Naive thymus-derived CD4-positive, alpha-beta T cell (primary cell): ENCODE measurements at regions not wholly inside any gene's neighbourhood (a gene's known extent, or its start where the extent isn't known, plus 50 kb on each side); places are given as distances from the start of the nearest gene placed in this dataset.

ENCODE experiments used
- ATAC-seq: fragments of 150-1000 bp; cut with Tn5 transposase; 2 replicates; pipeline ENCODE4 v1.10.0; 2021; ENCODE audit warnings: mild to moderate bottlenecking, moderate library complexity
- CTCF ChIA-PET: fragments of 350-600 bp; sonication (Branson Sonifier 250); formaldehyde crosslinking; loops from one replicate; lab custom pipeline; 2021; ENCODE audit warnings: antibody characterized with exemption; lab: Charles Lee
- POLR2A ChIA-PET: fragments of 350-600 bp; sonication (Branson Sonifier 250); formaldehyde crosslinking; loops from one replicate; lab custom pipeline; 2021; ENCODE audit warnings: antibody characterized with exemption, inconsistent platforms; lab: Charles Lee
- DNase-seq, 9 donors: peaks; one replicate each; pipeline versions ENCODE4 v3.0.0 to v3.0.0-alpha.2; 2020 to 2022; ENCODE audit warnings: mixed read lengths in 1 of 9
- H3K27ac ChIP-seq: one replicate; pipeline ENCODE4 v1.7.0; 2013; ENCODE audit warnings: mild to moderate bottlenecking, low read depth, low read length, moderate library complexity
- H3K27me3 ChIP-seq, 2 donors: one replicate each; pipeline ENCODE4 v1.7.0; 2013; ENCODE audit warnings: low read length in 2 of 2, mild to moderate bottlenecking in 2 of 2, moderate library complexity in 2 of 2; ENCODE audit not compliant: control insufficient read depth in 2 of 2, insufficient read depth in 2 of 2
- H3K36me3 ChIP-seq, 3 experiments: 1 replicate in 2 of 3; 2 replicates in 1 of 3; pipeline ENCODE4 v1.7.0; 2013; ENCODE audit warnings: low read length in 3 of 3, mild to moderate bottlenecking in 3 of 3, moderate library complexity in 1 of 3; ENCODE audit not compliant: insufficient read depth in 3 of 3, control insufficient read depth in 2 of 3
- H3K4me1 ChIP-seq, 2 donors: one replicate each; pipeline ENCODE4 v1.7.0; 2013; ENCODE audit warnings: low read length in 2 of 2, mild to moderate bottlenecking in 2 of 2, moderate library complexity in 1 of 2; ENCODE audit not compliant: control insufficient read depth in 2 of 2, insufficient read depth in 2 of 2
- H3K4me3 ChIP-seq: 2 replicates; pipeline ENCODE4 v1.7.0; 2013; ENCODE audit warnings: mild to moderate bottlenecking, low read length
- H3K9me3 ChIP-seq, 3 experiments: 1 replicate in 2 of 3; 2 replicates in 1 of 3; pipeline ENCODE4 v1.7.0; 2013; ENCODE audit warnings: low read length in 3 of 3; ENCODE audit not compliant: control insufficient read depth in 2 of 3
- H3K27ac Mint-ChIP-seq, 9 donors: one replicate each; pipeline ENCODE4 v1.8.0; 2020 to 2022; ENCODE audit warnings: mixed read lengths in 9 of 9, mild to moderate bottlenecking in 8 of 9, moderate library complexity in 5 of 9, inconsistent platforms in 2 of 9
- H3K27me3 Mint-ChIP-seq, 5 donors: one replicate each; pipeline ENCODE4 v1.8.0; 2021 to 2022; ENCODE audit warnings: mixed read lengths in 5 of 5, mild to moderate bottlenecking in 1 of 5
- H3K36me3 Mint-ChIP-seq, 5 donors: one replicate each; pipeline ENCODE4 v1.8.0; 2020 to 2022; ENCODE audit warnings: mixed read lengths in 5 of 5, mild to moderate bottlenecking in 3 of 5, inconsistent platforms in 1 of 5
- H3K4me1 Mint-ChIP-seq, 7 donors: one replicate each; pipeline ENCODE4 v1.8.0; 2020 to 2022; ENCODE audit warnings: mixed read lengths in 7 of 7, mild to moderate bottlenecking in 3 of 7, inconsistent platforms in 1 of 7
- H3K4me3 Mint-ChIP-seq, 10 donors: one replicate each; pipeline ENCODE4 v1.8.0; 2020 to 2022; ENCODE audit warnings: mild to moderate bottlenecking in 10 of 10, mixed read lengths in 10 of 10, moderate library complexity in 6 of 10, inconsistent platforms in 2 of 10
- H3K9me3 Mint-ChIP-seq, 11 donors: one replicate each; pipeline ENCODE4 v1.8.0; 2020 to 2022; ENCODE audit warnings: mixed read lengths in 11 of 11, mild to moderate bottlenecking in 4 of 11, inconsistent platforms in 1 of 11, moderate library complexity in 1 of 11
- intact Hi-C, 2 donors: fragments of 100-400 bp; cut with micrococcal nuclease; formaldehyde crosslinking; loops; one replicate each; pipeline ENCODE4 v1.15.1; 2023

GRCh38 chr11:80632156-80632555 is 1191.3 kb upstream of the TENM4 start:
- no peaks in the 10 kb centered on the region for H3K4me1 Mint-ChIP-seq
- H3K9me3 Mint-ChIP-seq = peaks cover 0 to 16% (median 0%) of the 10 kb centered on the region in 11 donors
- Histone ChIP-seq H3K27me3 (no peaks in the 10 kb centered on the region), H3K4me1 (no peaks in the 10 kb centered on the region), H3K27ac (no peak overlapping the region), H3K9me3 (no peaks in the 10 kb centered on the region), H3K4me3 (no peak overlapping the region), H3K36me3 (no peaks in the 10 kb centered on the region)
- H3K36me3 Mint-ChIP-seq = no peaks in the 10 kb centered on the region
- ChIA-PET CTCF (no interaction called here), POLR2A (no interaction called here)
- no peak overlapping the region for H3K27ac Mint-ChIP-seq
- ATAC-seq (no peak), DNase-seq (no peak)
- intact Hi-C loops = no loop called here
- no peaks in the 10 kb centered on the region for H3K27me3 Mint-ChIP-seq
- H3K4me3 Mint-ChIP-seq = no peak overlapping the region

GRCh38 chr11:80629466-80629865 is 1188.6 kb upstream of the TENM4 start:
- Mint-ChIP-seq H3K9me3 (peaks cover 0 to 12% (median 1%) of the 10 kb centered on the region in 11 donors), H3K27ac (no peak overlapping the region), H3K4me3 (no peak overlapping the region), H3K4me1 (no peaks in the 10 kb centered on the region), H3K27me3 (no peaks in the 10 kb centered on the region), H3K36me3 (no peaks in the 10 kb centered on the region)
- ATAC-seq = no peak
- Histone ChIP-seq H3K4me3 (no peak overlapping the region), H3K9me3 (no peaks in the 10 kb centered on the region), H3K27ac (no peak overlapping the region), H3K4me1 (no peaks in the 10 kb centered on the region), H3K27me3 (no peaks in the 10 kb centered on the region), H3K36me3 (no peaks in the 10 kb centered on the region)
- ChIA-PET CTCF (no interaction called here), POLR2A (no interaction called here)
- intact Hi-C loops = no loop called here
- DNase-seq = no peak

- H3K27me3 Mint-ChIP-seq = no peaks in the 10 kb centered on the region
- ATAC-seq (no peak), DNase-seq (no peak)
- H3K36me3 Mint-ChIP-seq = no peaks in the 10 kb centered on the region
- Histone ChIP-seq H3K36me3 (no peaks in the 10 kb centered on the region), H3K27ac (no peak overlapping the region), H3K4me3 (no peak overlapping the region), H3K4me1 (no peaks in the 10 kb centered on the region), H3K27me3 (no peaks in the 10 kb centered on the region), H3K9me3 (no peaks in the 10 kb centered on the region)
- H3K4me1 Mint-ChIP-seq = no peaks in the 10 kb centered on the region
- ChIA-PET POLR2A (no interaction called here), CTCF (no interaction called here)
- no peak overlapping the region for H3K27ac Mint-ChIP-seq
- intact Hi-C loops = no loop called here
- H3K4me3 Mint-ChIP-seq = no peak overlapping the region
- H3K9me3 Mint-ChIP-seq = peaks cover 0 to 12% (median 1%) of the 10 kb centered on the region in 11 donors
These were observed 1186.5 kb upstream of the TENM4 start for GRCh38 chr11:80627364-80627763.

GRCh38 chr11:80626721-80627120 is 1185.9 kb upstream of the TENM4 start:
- Histone ChIP-seq H3K9me3 (no peaks in the 10 kb centered on the region), H3K27ac (no peak overlapping the region), H3K27me3 (no peaks in the 10 kb centered on the region), H3K4me1 (no peaks in the 10 kb centered on the region), H3K4me3 (no peak overlapping the region), H3K36me3 (no peaks in the 10 kb centered on the region)
- ChIA-PET CTCF (no interaction called here), POLR2A (no interaction called here)
- intact Hi-C loops = no loop called here
- H3K4me1 Mint-ChIP-seq = no peaks in the 10 kb centered on the region
- peaks cover 0 to 10% (median 3%) of the 10 kb centered on the region in 11 donors for H3K9me3 Mint-ChIP-seq
- DNase-seq = no peak
- H3K27ac Mint-ChIP-seq = no peak overlapping the region
- no peaks in the 10 kb centered on the region for H3K27me3 Mint-ChIP-seq
- H3K4me3 Mint-ChIP-seq = no peak overlapping the region
- H3K36me3 Mint-ChIP-seq = no peaks in the 10 kb centered on the region
- no peak for ATAC-seq

GRCh38 chr11:80625563-80625962 is 1184.7 kb upstream of the TENM4 start:
- ATAC-seq (no peak), DNase-seq (no peak)
- no peaks in the 10 kb centered on the region for H3K27me3 ChIP-seq
- H3K27me3 Mint-ChIP-seq = no peaks in the 10 kb centered on the region
- H3K36me3 ChIP-seq = no peaks in the 10 kb centered on the region
- no peaks in the 10 kb centered on the region for H3K4me1 Mint-ChIP-seq
- H3K4me1 ChIP-seq = no peaks in the 10 kb centered on the region
- no peaks in the 10 kb centered on the region for H3K9me3 ChIP-seq
- intact Hi-C loops = no loop called here
- no peak overlapping the region for H3K4me3 ChIP-seq
- CTCF ChIA-PET = no interaction called here
- H3K27ac Mint-ChIP-seq = no peak overlapping the region
- H3K9me3 Mint-ChIP-seq = peaks cover 0 to 10% (median 3%) of the 10 kb centered on the region in 11 donors
- POLR2A ChIA-PET = no interaction called here
- H3K4me3 Mint-ChIP-seq = no peak overlapping the region
- H3K27ac ChIP-seq = no peak overlapping the region
- no peaks in the 10 kb centered on the region for H3K36me3 Mint-ChIP-seq

- no peaks in the 10 kb centered on the region for H3K36me3 Mint-ChIP-seq
- Histone ChIP-seq H3K27ac (no peak overlapping the region), H3K4me3 (no peak overlapping the region), H3K9me3 (no peaks in the 10 kb centered on the region), H3K4me1 (no peaks in the 10 kb centered on the region), H3K27me3 (no peaks in the 10 kb centered on the region), H3K36me3 (no peaks in the 10 kb centered on the region)
- H3K27me3 Mint-ChIP-seq = no peaks in the 10 kb centered on the region
- DNase-seq = no peak
- POLR2A ChIA-PET = no interaction called here
- no peak overlapping the region for H3K27ac Mint-ChIP-seq
- H3K4me3 Mint-ChIP-seq = no peak overlapping the region
- no peaks in the 10 kb centered on the region for H3K4me1 Mint-ChIP-seq
- CTCF ChIA-PET = no interaction called here
- no peak for ATAC-seq
- H3K9me3 Mint-ChIP-seq = peaks cover 0 to 10% (median 1%) of the 10 kb centered on the region in 11 donors
- intact Hi-C loops = no loop called here
These were observed 1181.0 kb upstream of the TENM4 start for GRCh38 chr11:80621871-80622270.

- Histone ChIP-seq H3K36me3 (no peaks in the 10 kb centered on the region), H3K4me1 (no peaks in the 10 kb centered on the region), H3K27me3 (no peaks in the 10 kb centered on the region), H3K27ac (no peak overlapping the region), H3K4me3 (no peak overlapping the region), H3K9me3 (no peaks in the 10 kb centered on the region)
- Mint-ChIP-seq H3K9me3 (peaks cover 0 to 6% (median 3%) of the 10 kb centered on the region in 11 donors), H3K36me3 (no peaks in the 10 kb centered on the region), H3K4me1 (no peaks in the 10 kb centered on the region), H3K4me3 (no peak overlapping the region), H3K27ac (no peak overlapping the region), H3K27me3 (no peaks in the 10 kb centered on the region)
- DNase-seq (no peak), ATAC-seq (no peak)
- intact Hi-C loops = no loop called here
- ChIA-PET CTCF (no interaction called here), POLR2A (no interaction called here)
These were observed 1180.0 kb upstream of the TENM4 start for GRCh38 chr11:80620867-80621266.
